GM12878 (cell line): ENCODE measurements at regions not wholly inside any gene's neighbourhood (a gene's known extent, or its start where the extent isn't known, plus 50 kb on each side); places are given as distances from the start of the nearest gene placed in this dataset.

Experiments used
- CHD4 ChIP-seq: fragments of 200-600 bp; sonication (generic); IDR thresholded peaks from 2 replicates; pipeline ENCODE4 v1.6.1; 2016; ENCODE audit warnings: mild to moderate bottlenecking
- HCFC1 ChIP-seq: fragments of 150-350 bp; IDR thresholded peaks from 2 replicates; pipeline ENCODE4 v1.6.1; 2014; ENCODE audit warnings: low read length
- NR2C2 ChIP-seq: IDR thresholded peaks from 2 replicates; pipeline ENCODE4 v1.6.1; 2011; ENCODE audit warnings: borderline replicate concordance, low read depth; ENCODE audit not compliant: control insufficient read depth, insufficient read length
- POLR2A ChIP-seq: IDR thresholded peaks from 2 replicates; pipeline ENCODE4 v1.6.1; 2011; ENCODE audit warnings: low read depth, mild to moderate bottlenecking, low read length
- RUNX3 ChIP-seq: IDR thresholded peaks from 2 replicates; pipeline ENCODE4 v1.6.1; 2012; ENCODE audit warnings: low read length, inconsistent platforms
- SIN3A ChIP-seq: IDR thresholded peaks from 2 replicates; pipeline ENCODE4 v1.6.1; 2012; ENCODE audit warnings: low read depth, low read length, improper control_type of control experiment
- TBL1XR1 ChIP-seq: IDR thresholded peaks from 2 replicates; pipeline ENCODE4 v1.6.1; 2012; ENCODE audit warnings: low read depth, low read length, improper control_type of control experiment
- TCF7 ChIP-seq: IDR thresholded peaks from 2 replicates; pipeline ENCODE4 v1.6.1; 2014; ENCODE audit warnings: antibody characterized with exemption, borderline replicate concordance
- ZNF217 ChIP-seq: fragments of 450-650 bp; IDR thresholded peaks from 2 replicates; pipeline ENCODE4 v1.6.1; 2017; ENCODE audit warnings: antibody characterized with exemption, mild to moderate bottlenecking
- ZNF384 ChIP-seq: IDR thresholded peaks from 2 replicates; pipeline ENCODE4 v1.6.1; 2012; ENCODE audit warnings: low read depth, mild to moderate bottlenecking, low read length, improper control_type of control experiment, borderline replicate concordance
- ZNF622 ChIP-seq: fragments of 450-650 bp; IDR thresholded peaks from 2 replicates; pipeline ENCODE4 v1.6.1; 2017; ENCODE audit warnings: mild to moderate bottlenecking, inconsistent platforms
- TF ChIP-seq, protein P1 (sequence below): IDR thresholded peaks from 2 replicates; pipeline ENCODE4 v1.6.1; 2012; ENCODE audit warnings: mild to moderate bottlenecking, low read depth, low read length
- TF ChIP-seq, protein P2 (sequence below): IDR thresholded peaks from 2 replicates; pipeline ENCODE4 v1.6.1; 2011; ENCODE audit warnings: borderline replicate concordance, low read depth, mild to moderate bottlenecking, moderate library complexity, low read length; ENCODE audit not compliant: insufficient read depth, poor library complexity, severe bottlenecking
- TF ChIP-seq, protein P3 (sequence below): fragments of 150-350 bp; IDR thresholded peaks from 2 replicates; pipeline ENCODE4 v1.6.1; 2014; ENCODE audit warnings: mild to moderate bottlenecking, low read depth, low read length
- TF ChIP-seq, protein P4 (sequence below): IDR thresholded peaks from 2 replicates; pipeline ENCODE4 v1.6.1; 2012; ENCODE audit warnings: low read depth, low read length, improper control_type of control experiment
- TF ChIP-seq, protein P5 (sequence below): fragments of 450-650 bp; IDR thresholded peaks from 2 replicates; pipeline ENCODE4 v1.6.1; 2016; ENCODE audit warnings: mild to moderate bottlenecking, moderate library complexity, borderline replicate concordance

DNA sequence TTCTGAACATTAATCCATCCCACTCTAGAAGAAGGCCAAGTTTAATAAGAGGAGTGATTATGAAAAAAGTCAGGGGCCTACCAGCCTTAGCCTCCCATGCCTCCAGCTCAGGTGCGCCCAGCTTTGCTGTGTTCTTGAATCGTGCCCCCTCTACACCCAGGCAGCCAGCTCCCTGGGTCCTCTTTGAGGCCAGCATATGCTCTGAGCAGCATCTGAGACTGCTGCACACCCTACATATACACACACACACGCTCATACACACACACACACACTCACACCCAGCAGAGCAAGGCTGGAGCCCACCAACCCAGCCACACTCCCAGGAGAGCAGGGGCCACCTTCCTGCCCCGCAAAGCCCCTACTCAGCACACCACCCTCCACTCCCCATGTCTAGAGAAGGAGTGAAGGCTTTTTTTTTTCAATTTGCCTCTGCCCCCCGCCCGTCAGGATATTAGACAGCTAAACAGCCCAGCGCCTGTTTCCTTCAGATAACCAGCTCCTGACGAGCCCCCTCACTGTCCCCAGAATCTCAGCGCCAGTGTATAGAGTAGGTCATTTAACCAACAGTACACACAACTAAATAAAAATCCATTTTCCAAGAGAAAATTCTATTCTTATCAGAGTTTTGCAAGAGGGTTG, 121.6 kb downstream of the BUD13 start (continued):
- TF ChIP-seq, protein P1, sequence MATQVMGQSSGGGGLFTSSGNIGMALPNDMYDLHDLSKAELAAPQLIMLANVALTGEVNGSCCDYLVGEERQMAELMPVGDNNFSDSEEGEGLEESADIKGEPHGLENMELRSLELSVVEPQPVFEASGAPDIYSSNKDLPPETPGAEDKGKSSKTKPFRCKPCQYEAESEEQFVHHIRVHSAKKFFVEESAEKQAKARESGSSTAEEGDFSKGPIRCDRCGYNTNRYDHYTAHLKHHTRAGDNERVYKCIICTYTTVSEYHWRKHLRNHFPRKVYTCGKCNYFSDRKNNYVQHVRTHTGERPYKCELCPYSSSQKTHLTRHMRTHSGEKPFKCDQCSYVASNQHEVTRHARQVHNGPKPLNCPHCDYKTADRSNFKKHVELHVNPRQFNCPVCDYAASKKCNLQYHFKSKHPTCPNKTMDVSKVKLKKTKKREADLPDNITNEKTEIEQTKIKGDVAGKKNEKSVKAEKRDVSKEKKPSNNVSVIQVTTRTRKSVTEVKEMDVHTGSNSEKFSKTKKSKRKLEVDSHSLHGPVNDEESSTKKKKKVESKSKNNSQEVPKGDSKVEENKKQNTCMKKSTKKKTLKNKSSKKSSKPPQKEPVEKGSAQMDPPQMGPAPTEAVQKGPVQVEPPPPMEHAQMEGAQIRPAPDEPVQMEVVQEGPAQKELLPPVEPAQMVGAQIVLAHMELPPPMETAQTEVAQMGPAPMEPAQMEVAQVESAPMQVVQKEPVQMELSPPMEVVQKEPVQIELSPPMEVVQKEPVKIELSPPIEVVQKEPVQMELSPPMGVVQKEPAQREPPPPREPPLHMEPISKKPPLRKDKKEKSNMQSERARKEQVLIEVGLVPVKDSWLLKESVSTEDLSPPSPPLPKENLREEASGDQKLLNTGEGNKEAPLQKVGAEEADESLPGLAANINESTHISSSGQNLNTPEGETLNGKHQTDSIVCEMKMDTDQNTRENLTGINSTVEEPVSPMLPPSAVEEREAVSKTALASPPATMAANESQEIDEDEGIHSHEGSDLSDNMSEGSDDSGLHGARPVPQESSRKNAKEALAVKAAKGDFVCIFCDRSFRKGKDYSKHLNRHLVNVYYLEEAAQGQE: no peak
- TF ChIP-seq SIN3A (no peak), HCFC1 (no peak), TBL1XR1 (no peak), ZNF217 (no peak), RUNX3 (no peak), ZNF384 (no peak), NR2C2 (no peak), POLR2A (no peak), ZNF622 (no peak), TCF7 (no peak), CHD4 (no peak)
- TF ChIP-seq, protein P2, sequence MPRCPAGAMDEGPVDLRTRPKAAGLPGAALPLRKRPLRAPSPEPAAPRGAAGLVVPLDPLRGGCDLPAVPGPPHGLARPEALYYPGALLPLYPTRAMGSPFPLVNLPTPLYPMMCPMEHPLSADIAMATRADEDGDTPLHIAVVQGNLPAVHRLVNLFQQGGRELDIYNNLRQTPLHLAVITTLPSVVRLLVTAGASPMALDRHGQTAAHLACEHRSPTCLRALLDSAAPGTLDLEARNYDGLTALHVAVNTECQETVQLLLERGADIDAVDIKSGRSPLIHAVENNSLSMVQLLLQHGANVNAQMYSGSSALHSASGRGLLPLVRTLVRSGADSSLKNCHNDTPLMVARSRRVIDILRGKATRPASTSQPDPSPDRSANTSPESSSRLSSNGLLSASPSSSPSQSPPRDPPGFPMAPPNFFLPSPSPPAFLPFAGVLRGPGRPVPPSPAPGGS: no peak
- TF ChIP-seq, protein P3, sequence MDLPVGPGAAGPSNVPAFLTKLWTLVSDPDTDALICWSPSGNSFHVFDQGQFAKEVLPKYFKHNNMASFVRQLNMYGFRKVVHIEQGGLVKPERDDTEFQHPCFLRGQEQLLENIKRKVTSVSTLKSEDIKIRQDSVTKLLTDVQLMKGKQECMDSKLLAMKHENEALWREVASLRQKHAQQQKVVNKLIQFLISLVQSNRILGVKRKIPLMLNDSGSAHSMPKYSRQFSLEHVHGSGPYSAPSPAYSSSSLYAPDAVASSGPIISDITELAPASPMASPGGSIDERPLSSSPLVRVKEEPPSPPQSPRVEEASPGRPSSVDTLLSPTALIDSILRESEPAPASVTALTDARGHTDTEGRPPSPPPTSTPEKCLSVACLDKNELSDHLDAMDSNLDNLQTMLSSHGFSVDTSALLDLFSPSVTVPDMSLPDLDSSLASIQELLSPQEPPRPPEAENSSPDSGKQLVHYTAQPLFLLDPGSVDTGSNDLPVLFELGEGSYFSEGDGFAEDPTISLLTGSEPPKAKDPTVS: no peak
- TF ChIP-seq, protein P4, sequence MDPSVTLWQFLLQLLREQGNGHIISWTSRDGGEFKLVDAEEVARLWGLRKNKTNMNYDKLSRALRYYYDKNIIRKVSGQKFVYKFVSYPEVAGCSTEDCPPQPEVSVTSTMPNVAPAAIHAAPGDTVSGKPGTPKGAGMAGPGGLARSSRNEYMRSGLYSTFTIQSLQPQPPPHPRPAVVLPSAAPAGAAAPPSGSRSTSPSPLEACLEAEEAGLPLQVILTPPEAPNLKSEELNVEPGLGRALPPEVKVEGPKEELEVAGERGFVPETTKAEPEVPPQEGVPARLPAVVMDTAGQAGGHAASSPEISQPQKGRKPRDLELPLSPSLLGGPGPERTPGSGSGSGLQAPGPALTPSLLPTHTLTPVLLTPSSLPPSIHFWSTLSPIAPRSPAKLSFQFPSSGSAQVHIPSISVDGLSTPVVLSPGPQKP: no peak
- TF ChIP-seq, protein P5, sequence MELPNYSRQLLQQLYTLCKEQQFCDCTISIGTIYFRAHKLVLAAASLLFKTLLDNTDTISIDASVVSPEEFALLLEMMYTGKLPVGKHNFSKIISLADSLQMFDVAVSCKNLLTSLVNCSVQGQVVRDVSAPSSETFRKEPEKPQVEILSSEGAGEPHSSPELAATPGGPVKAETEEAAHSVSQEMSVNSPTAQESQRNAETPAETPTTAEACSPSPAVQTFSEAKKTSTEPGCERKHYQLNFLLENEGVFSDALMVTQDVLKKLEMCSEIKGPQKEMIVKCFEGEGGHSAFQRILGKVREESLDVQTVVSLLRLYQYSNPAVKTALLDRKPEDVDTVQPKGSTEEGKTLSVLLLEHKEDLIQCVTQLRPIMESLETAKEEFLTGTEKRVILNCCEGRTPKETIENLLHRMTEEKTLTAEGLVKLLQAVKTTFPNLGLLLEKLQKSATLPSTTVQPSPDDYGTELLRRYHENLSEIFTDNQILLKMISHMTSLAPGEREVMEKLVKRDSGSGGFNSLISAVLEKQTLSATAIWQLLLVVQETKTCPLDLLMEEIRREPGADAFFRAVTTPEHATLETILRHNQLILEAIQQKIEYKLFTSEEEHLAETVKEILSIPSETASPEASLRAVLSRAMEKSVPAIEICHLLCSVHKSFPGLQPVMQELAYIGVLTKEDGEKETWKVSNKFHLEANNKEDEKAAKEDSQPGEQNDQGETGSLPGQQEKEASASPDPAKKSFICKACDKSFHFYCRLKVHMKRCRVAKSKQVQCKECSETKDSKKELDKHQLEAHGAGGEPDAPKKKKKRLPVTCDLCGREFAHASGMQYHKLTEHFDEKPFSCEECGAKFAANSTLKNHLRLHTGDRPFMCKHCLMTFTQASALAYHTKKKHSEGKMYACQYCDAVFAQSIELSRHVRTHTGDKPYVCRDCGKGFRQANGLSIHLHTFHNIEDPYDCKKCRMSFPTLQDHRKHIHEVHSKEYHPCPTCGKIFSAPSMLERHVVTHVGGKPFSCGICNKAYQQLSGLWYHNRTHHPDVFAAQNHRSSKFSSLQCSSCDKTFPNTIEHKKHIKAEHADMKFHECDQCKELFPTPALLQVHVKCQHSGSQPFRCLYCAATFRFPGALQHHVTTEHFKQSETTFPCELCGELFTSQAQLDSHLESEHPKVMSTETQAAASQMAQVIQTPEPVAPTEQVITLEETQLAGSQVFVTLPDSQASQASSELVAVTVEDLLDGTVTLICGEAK: no peak
